ENCODE measurements at regions not wholly inside any gene's neighbourhood (a gene's known extent, or its start where the extent isn't known, plus 50 kb on each side); places are given as distances from the start of the nearest gene placed in this dataset.

GRCh38 chr4:114358901-114359300 is 239.7 kb upstream of the UGT8 start:
- DNase-seq = no peak

GRCh38 chr4:114361249-114361648 is 237.4 kb upstream of the UGT8 start:
- Histone ChIP-seq H3K36me3 (replicated peaks) (no peaks in the 10 kb centered on the region), H3K4me3 (ENCODE audit: low read depth, low read length) (no peak overlapping the region), H3K27me3 (replicated peaks) (no peaks in the 10 kb centered on the region), H3K27ac (no peak overlapping the region)
- TF ChIP-seq CTCF (IDR thresholded peaks at IDR 0.05; ENCODE audit: low read depth, low read length, missing control alignments) = no peak
- in situ Hi-C loops (cut with HindIII; ENCODE audit: low pct_ligation_motif_present, low sequenced_read_pairs) = no loop called here
- no peak for DNase-seq

More at GRCh38 chr4:114358901-114359300, 239.7 kb upstream of the UGT8 start:
- no peak for TF ChIP-seq CTCF (IDR thresholded peaks at IDR 0.05; ENCODE audit: low read depth, low read length, missing control alignments)
- Histone ChIP-seq H3K4me3 (ENCODE audit: low read depth, low read length) (no peak overlapping the region), H3K36me3 (replicated peaks) (no peaks in the 10 kb centered on the region), H3K27me3 (replicated peaks) (no peaks in the 10 kb centered on the region), H3K27ac (no peak overlapping the region)
- in situ Hi-C loops (cut with HindIII; ENCODE audit: low pct_ligation_motif_present, low sequenced_read_pairs) = no loop called here

GRCh38 chr4:114364857-114365256 is 233.8 kb upstream of the UGT8 start:
- H3K36me3 ChIP-seq (replicated peaks) = no peaks in the 10 kb centered on the region
- peak overlapping the region; percentile 84 for H3K27ac ChIP-seq
- H3K27me3 ChIP-seq (replicated peaks) = no peaks in the 10 kb centered on the region
- peak; percentile 90 for DNase-seq
- no peak overlapping the region for H3K4me3 ChIP-seq (ENCODE audit: low read depth, low read length)
- in situ Hi-C loops (cut with HindIII; ENCODE audit: low pct_ligation_motif_present, low sequenced_read_pairs) = no loop called here
- no peak for TF ChIP-seq CTCF (IDR thresholded peaks at IDR 0.05; ENCODE audit: low read depth, low read length, missing control alignments)

- H3K36me3 ChIP-seq (replicated peaks) = no peaks in the 10 kb centered on the region
- H3K4me3 ChIP-seq (ENCODE audit: low read depth, low read length) = no peak overlapping the region
- H3K27ac ChIP-seq = peak overlapping the region; percentile 84
- no peak for TF ChIP-seq CTCF (IDR thresholded peaks at IDR 0.05; ENCODE audit: low read depth, low read length, missing control alignments)
- no peak for DNase-seq
- no peaks in the 10 kb centered on the region for H3K27me3 ChIP-seq (replicated peaks)
- in situ Hi-C loops (cut with HindIII; ENCODE audit: low pct_ligation_motif_present, low sequenced_read_pairs) = no loop called here
Observed at GRCh38 chr4:114365591-114365990, 233.0 kb upstream of the UGT8 start.

GRCh38 chr4:114366368-114366767 is 232.2 kb upstream of the UGT8 start:
- H3K27me3 ChIP-seq (replicated peaks) = no peaks in the 10 kb centered on the region
- DNase-seq = no peak
- no peak overlapping the region for H3K4me3 ChIP-seq (ENCODE audit: low read depth, low read length)
- in situ Hi-C loops (cut with HindIII; ENCODE audit: low pct_ligation_motif_present, low sequenced_read_pairs) = no loop called here
- no peaks in the 10 kb centered on the region for H3K36me3 ChIP-seq (replicated peaks)
- H3K27ac ChIP-seq = no peak overlapping the region
- no peak for TF ChIP-seq CTCF (IDR thresholded peaks at IDR 0.05; ENCODE audit: low read depth, low read length, missing control alignments)

- H3K27ac ChIP-seq = no peak overlapping the region
- DNase-seq = no peak
- H3K27me3 ChIP-seq (replicated peaks) = no peaks in the 10 kb centered on the region
- no peaks in the 10 kb centered on the region for H3K36me3 ChIP-seq (replicated peaks)
- H3K4me3 ChIP-seq (ENCODE audit: low read depth, low read length) = no peak overlapping the region
- in situ Hi-C loops (cut with HindIII; ENCODE audit: low pct_ligation_motif_present, low sequenced_read_pairs) = no loop called here
- TF ChIP-seq CTCF (IDR thresholded peaks at IDR 0.05; ENCODE audit: low read depth, low read length, missing control alignments) = no peak
Observed at GRCh38 chr4:114368751-114369150, 229.9 kb upstream of the UGT8 start.
